ENCODE measurements at regions not wholly inside any gene's neighbourhood (a gene's known extent, or its start where the extent isn't known, plus 50 kb on each side); places are given as distances from the start of the nearest gene placed in this dataset.

GRCh38 chr4:99763635-99764101, 53.0 kb upstream of the DAPP1 start:
- 30 to 37% methylated on average over 3 of the region's 3 CpGs for WGBS, 2 donors
- DNase-seq (ENCODE audit: low spot score in 2 of 2) = peak in 1 of 2 donors; percentile 25
- no peak overlapping the region for H3K4me3 ChIP-seq (ENCODE audit: low read depth, poor library complexity, severe bottlenecking)
- TF ChIP-seq, protein P1, sequence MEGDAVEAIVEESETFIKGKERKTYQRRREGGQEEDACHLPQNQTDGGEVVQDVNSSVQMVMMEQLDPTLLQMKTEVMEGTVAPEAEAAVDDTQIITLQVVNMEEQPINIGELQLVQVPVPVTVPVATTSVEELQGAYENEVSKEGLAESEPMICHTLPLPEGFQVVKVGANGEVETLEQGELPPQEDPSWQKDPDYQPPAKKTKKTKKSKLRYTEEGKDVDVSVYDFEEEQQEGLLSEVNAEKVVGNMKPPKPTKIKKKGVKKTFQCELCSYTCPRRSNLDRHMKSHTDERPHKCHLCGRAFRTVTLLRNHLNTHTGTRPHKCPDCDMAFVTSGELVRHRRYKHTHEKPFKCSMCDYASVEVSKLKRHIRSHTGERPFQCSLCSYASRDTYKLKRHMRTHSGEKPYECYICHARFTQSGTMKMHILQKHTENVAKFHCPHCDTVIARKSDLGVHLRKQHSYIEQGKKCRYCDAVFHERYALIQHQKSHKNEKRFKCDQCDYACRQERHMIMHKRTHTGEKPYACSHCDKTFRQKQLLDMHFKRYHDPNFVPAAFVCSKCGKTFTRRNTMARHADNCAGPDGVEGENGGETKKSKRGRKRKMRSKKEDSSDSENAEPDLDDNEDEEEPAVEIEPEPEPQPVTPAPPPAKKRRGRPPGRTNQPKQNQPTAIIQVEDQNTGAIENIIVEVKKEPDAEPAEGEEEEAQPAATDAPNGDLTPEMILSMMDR (IDR thresholded peaks at IDR 0.05) = no peak
- no peak for TF ChIP-seq POLR2A (IDR thresholded peaks at IDR 0.05)
- intact Hi-C loops (cut with DNase I; ENCODE audit: low total_unique reads) = no loop called here

GRCh38 chr4:99762728-99763127, 53.9 kb upstream of the DAPP1 start:
- intact Hi-C loops (cut with DNase I; ENCODE audit: low total_unique reads) = no loop called here
- 76 to 85% methylated on average over 3 of the region's 3 CpGs for WGBS, 2 donors
- TF ChIP-seq POLR2A (IDR thresholded peaks at IDR 0.05) = no peak
- TF ChIP-seq, protein P1 (IDR thresholded peaks at IDR 0.05) = no peak

GRCh38 chr4:99759988-99760387, 56.6 kb upstream of the DAPP1 start:
- intact Hi-C loops (cut with DNase I; ENCODE audit: low total_unique reads) = no loop called here
- 54 to 59% methylated on average over 1 of the region's 1 CpG for WGBS, 2 donors
- no peak overlapping the region for H3K4me3 ChIP-seq (ENCODE audit: low read depth, poor library complexity, severe bottlenecking)
- no peak for DNase-seq (ENCODE audit: low spot score in 2 of 2)
- no peak for TF ChIP-seq POLR2A (IDR thresholded peaks at IDR 0.05)
- TF ChIP-seq, protein P1 (IDR thresholded peaks at IDR 0.05) = no peak

More at GRCh38 chr4:99762728-99763127, 53.9 kb upstream of the DAPP1 start:
- H3K4me3 ChIP-seq (ENCODE audit: low read depth, poor library complexity, severe bottlenecking) = no peak overlapping the region
- DNase-seq (ENCODE audit: low spot score in 2 of 2) = no peak

DNA sequence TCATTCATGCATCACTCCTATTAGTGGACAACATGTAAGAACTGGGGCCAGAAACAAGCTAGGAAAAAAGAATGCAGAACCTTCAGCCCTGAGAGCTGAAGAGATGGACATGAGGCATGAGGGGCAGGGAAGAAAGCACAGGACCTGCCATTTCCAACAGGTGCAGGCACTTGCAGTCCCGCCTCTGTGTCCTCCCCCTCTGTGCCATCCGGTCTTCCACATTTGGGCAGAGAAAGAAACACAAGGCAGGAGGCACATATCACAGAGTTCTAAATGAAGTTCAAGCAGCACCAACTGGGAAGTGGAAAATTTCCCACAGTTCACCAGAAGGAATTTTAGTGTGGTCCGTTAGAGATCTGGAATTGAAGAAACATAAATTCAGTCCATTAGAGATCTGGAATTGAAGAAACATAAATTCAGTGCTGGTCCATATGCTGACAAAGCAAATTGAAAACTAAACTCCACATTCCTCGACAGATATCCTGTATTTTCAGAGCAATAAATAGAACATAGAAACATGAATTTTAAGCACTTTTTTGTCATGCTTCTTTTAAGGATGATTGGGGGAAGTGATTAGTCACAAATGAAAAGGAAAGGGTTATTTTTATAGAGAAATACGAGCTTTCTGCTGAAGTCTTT, 57.2 kb upstream of the DAPP1 start:
- no peak for DNase-seq (ENCODE audit: low spot score in 2 of 2)
- intact Hi-C loops (cut with DNase I; ENCODE audit: low total_unique reads) = no loop called here
- WGBS, 2 donors = 44 to 53% methylated on average over 5 of the region's 5 CpGs
- no peak overlapping the region for H3K4me3 ChIP-seq (ENCODE audit: low read depth, poor library complexity, severe bottlenecking)
- no peak for TF ChIP-seq POLR2A (IDR thresholded peaks at IDR 0.05)

DNA sequence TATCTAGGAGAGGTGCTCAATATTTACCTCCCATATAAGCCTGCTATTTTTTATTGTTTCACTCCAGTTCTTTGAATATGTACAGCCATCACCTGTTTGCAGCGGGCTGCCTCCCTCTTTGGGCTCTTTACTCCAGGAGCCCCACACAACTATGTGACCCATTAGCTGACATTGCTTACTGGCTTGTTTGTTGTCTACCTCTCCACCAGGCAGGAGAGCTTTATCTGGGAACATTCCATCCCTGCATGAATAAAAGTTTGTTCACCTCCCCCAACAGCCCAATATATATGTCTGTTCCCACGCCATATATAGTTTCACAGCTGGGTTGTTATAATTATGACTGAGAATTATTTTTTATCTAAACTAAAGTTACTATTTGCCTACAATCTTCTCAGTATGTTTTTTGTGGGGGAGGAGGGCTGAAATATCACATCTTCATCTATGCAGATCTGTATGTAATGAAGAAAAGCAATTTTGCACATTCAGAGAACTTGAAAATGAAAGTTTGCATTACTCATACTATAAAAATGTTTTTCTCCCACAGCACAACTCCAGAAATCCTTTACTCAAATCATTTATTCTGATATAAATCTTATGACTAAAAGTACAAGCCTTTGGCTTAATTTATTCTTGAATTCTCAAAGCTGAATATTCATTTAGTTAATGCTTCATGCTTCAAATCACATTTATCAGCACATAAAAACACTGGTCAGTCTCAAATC, 61.2 kb upstream of the DAPP1 start:
- DNase-seq (ENCODE audit: low spot score in 2 of 2) = no peak
- intact Hi-C loops (cut with DNase I; ENCODE audit: low total_unique reads) = no loop called here
- TF ChIP-seq, protein P1 (IDR thresholded peaks at IDR 0.05) = no peak
- TF ChIP-seq POLR2A (IDR thresholded peaks at IDR 0.05) = no peak
- H3K4me3 ChIP-seq (ENCODE audit: low read depth, poor library complexity, severe bottlenecking) = no peak overlapping the region
- WGBS, 2 donors = 92 to 93% methylated on average over 2 of the region's 2 CpGs

DNA sequence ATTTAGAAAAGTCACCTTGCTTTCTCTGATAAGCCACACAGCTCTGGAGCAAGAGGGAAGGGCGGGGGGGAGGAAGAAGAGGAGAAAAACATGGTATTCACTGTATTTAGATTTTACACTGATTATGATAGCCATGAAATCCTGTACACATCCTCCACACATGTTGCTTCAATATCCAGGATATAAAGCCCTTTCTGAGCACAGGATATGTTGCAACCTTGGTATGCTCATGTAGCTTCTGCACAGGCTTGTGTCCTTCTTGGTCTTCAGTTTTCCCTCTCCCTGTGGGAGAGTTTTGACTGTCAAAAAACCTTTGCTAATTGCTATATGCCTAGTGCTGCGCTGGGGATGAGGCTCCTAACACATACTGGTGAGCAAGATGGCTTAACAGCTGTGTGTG, 61.9 kb upstream of the DAPP1 start:
- 66 to 83% methylated on average over 2 of the region's 2 CpGs for WGBS, 2 donors
- no peak for TF ChIP-seq POLR2A (IDR thresholded peaks at IDR 0.05)
- TF ChIP-seq, protein P1 (IDR thresholded peaks at IDR 0.05) = no peak
- intact Hi-C loops (cut with DNase I; ENCODE audit: low total_unique reads) = no loop called here
- DNase-seq (ENCODE audit: low spot score in 2 of 2) = no peak
- H3K4me3 ChIP-seq (ENCODE audit: low read depth, poor library complexity, severe bottlenecking) = no peak overlapping the region

Measured in lower leg skin (tissue), 4 donors.